ENCODE measurements at regions not wholly inside any gene's neighbourhood (a gene's known extent, or its start where the extent isn't known, plus 50 kb on each side); places are given as distances from the start of the nearest gene placed in this dataset.

- no peak for DNase-seq
Observed at GRCh38 chr21:25371841-25372425, 235.3 kb downstream of the MRPL39 start.

GRCh38 chr21:25370311-25370744 is 237.0 kb downstream of the MRPL39 start:
- peak; percentile 80 for DNase-seq

- no peak for DNase-seq
Observed at GRCh38 chr21:25369524-25370300, 237.6 kb downstream of the MRPL39 start.

DNA sequence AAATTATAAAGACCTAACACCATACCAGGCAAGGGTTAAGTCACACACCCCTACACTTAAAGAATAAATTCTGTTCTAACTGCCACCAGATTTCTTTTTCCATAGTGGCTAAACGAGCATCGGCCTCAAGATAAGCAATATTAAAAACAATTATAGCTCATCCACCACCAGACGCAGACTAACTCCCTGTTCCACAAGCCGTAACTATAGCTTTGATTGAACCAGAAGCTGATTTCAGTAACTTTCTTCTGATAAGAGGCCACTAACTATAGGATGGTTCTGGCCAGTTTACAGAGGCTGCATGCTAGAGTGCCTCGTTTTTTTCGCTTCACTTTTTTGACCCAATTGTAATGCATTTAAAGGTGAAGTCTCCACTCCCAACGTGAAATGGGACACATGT is 238.8 kb downstream of the MRPL39 start:
- DNase-seq, result no peak

DNA sequence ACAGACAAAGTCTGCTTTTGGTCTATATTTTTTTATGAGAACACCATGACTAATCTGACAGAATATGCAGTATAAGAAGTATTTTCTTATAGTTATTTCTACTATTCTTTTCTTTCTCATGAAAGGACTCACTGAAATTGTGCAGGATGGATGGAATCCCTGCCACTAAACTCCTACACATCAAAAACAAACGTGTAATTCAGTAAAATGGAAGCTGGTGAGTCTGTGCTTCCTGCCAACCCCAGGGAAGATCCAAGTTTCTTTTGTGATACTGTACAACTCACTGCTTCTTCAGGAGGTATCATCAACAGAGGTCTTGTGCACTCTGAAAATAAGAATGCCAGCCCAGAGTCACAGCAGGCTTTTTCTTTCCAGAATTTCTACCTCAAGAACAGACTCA is 241.2 kb downstream of the MRPL39 start:
- no peak for DNase-seq

DNA sequence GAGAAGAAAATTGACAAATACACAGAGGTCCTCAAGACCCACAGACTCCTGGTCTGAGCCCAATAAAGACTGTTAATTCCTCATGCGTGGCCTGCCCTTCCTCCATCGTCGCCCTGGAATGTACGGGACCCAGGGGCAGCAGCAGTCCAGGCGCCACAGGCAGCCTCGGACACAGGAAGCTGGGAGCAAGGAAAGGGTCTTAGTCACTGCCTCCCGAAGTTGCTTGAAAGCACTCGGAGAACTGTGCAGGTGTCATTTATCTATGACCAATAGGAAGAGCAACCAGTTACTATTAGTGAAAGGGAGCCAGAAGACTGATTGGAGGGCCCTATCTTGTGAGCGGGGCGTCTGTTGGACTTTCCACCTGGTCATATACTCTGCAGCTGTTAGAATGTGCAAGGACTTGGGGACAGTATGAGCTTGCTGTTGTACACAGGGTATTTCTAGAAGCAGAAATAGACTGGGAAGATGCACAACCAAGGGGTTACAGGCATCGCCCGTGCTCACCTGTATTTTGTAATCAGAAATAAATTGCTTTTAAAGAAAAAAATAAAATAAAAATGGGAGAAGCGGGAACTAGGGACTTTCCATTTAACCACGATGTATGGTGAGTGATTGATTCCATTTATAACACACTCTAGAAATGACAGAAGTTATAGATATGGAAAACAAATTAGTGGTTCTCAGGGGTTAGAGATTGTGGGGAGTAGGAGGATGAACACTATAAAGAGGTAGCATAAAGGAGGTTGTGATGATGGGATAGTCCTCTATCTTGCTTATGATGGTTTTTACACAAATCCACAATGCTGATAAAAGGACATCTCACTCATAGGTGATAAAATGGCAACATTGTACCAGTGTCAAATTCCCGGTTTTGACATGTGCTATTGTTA is 244.7 kb downstream of the MRPL39 start:
- DNase-seq, result peak; percentile 52

DNA sequence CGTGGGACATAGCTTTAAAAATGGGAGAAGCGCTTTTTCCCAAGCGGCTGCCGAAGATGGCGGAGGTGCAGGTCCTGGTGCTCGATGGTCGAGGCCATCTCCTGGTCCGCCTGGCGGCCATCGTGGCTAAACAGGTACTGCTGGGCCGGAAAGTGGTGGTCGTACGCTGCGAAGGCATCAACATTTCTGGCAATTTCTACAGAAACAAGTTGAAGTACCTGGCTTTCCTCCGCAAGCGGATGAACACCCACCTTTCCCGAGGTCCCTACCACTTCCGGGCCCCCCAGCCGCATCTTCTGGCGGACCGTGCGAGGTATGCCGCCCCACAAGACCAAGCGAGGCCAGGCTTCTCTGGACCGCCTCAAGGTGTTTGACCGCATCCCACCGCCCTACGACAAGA is 245.5 kb downstream of the MRPL39 start:
- DNase-seq, result no peak

DNA sequence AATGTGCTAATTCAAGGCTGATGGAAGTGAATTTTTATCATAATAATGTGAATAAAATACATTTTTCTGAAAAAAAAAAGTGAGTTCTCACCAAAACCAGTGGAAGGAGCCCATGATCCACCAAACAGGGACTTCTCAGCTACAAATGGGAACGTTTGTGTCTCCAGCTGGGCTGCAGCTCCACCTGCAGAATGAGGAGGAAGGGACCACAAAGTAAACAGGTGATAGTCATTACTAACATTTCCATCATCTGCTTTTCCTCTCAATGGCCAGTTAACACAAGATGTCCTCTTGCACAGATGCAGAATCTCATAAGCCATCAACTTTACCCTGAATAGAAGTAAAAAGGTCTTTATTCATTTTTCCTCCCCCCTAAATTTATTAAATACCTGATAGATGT is 246.2 kb downstream of the MRPL39 start:
- no peak for DNase-seq

DNA sequence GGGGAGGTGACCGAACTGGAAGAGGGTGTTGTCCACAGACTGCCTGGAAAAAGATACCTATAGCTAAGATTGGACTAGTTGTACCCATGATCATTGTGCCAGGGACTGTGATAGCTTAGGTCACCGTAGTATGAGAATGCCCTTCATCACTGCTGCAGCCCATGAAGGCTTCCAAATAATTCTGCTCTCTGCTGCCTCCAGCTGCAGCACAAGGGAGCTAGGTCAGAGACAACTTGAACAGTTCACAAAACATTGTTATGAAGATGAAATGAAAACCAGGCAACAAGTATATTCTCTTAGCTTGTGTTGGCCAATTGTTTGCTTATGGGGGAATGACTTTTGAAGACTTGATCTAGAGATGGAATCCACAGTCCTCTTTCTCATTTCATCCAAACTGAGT is 246.7 kb downstream of the MRPL39 start:
- no peak for DNase-seq

GRCh38 chr21:25359724-25360123 is 247.6 kb downstream of the MRPL39 start:
- DNase-seq, result no peak

DNA sequence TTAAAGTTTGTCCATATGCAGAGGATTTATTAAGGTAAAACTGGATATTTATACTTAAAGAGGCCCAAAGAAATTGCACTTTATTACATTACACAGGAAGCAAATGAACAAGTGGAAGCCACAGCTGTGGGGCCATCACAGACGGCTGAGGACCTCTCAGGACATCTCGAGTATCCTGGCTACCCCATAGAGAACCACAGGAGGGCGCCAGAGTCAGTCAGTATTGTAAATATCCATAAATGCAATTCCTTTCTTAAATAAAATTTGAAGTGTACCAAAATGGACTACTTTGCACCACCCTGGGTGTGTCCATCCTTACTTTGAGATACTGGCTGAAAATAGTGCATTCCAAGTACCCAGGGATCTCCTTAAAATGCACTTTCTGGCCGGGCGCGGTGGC is 257.2 kb downstream of the MRPL39 start:
- DNase-seq, result no peak

GRCh38 chr21:25343774-25344545 is 263.3 kb downstream of the MRPL39 start:
- peak; percentile 62 for DNase-seq

DNA sequence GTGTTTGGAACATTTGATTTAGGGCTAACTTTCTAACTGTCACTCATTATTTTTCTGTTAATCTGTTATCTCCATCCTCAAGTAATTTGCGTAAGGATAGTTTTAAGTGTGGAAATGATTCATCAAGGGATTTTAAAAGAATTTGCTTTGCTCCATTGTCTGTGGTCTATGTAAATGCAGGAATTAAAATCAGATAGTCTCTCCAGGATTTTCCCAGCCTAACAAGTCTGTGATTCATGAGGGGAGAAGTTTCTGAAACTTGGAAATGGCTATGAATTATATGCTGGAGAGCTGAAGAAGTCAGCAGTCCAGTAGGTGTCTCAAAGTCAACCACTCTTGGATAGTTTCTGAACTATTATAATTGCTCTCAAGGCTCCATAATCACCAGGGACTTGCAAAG is 264.5 kb downstream of the MRPL39 start:
- DNase-seq, result no peak

- no peak for DNase-seq
Observed at GRCh38 chr21:25341981-25342380, 265.3 kb downstream of the MRPL39 start.

- no peak for DNase-seq
Observed at GRCh38 chr21:25338415-25338814, 268.9 kb downstream of the MRPL39 start.

GRCh38 chr21:25334046-25334730 is 273.1 kb downstream of the MRPL39 start:
- DNase-seq, result no peak

- no peak for DNase-seq
Observed at GRCh38 chr21:25331286-25331685, 276.0 kb downstream of the MRPL39 start.

- no peak for DNase-seq
Observed at GRCh38 chr21:25330266-25330665, 277.0 kb downstream of the MRPL39 start.

- no peak for DNase-seq
Observed at GRCh38 chr21:25329227-25329825, 278.0 kb downstream of the MRPL39 start.

DNA sequence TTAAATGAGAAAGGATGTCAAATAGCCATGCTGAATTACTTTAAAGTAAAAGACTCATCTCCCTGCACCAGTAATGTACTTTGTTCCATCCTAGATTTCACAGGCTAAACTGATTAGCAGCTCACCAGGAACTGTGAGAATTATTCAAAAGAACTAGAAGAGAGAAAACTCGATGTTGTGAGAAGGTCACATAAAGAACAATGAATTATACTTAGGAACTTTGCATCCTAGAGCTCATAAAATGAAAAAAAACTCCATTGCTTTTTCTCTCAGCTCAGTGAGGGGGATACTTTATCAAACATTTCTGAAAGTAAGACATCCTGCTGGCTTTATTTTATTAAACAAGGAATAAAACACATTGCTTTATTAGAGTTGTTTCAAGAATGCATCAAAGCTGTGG is 278.5 kb downstream of the MRPL39 start:
- DNase-seq, result no peak

DNA sequence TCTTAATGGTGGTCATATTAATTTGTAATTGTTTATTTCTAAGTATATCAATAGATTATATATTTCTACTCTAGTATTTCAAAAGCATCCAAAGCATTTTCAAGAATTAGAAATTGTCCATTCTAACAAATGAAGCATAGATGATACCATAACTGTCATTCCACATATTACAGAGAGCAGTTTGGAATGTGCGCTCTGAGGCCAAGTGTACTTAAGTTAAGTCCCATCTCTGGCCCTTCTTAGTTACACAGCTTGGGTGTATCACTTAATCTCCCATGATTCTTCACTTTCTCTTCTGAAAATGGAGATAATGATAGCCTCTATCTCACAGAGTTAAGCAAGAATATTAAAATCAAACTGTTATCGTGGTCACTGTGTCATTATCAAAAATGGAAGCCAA is 281.1 kb downstream of the MRPL39 start:
- DNase-seq, result no peak

DNA sequence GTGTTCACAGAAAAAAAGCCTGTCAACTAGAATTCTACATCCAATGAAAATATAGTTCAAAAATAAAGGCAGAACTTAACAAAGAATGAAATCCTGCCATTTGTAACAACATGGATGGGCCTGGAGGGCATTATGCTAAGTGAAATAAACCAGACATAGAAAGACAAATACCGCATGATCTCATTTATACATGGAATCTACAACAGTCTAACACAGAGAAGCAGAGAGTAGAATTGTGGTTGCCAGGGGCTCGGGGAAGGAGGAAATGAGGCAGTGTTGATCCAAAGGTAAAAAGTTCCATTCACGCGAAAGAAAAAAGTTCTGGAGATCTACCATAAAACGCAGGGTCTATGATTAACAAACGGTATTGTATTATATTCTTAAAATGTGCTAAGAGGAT is 282.6 kb downstream of the MRPL39 start:
- no peak for DNase-seq

Measured in islet precursor cell (in vitro differentiated cells).